GM12878 (cell line): ENCODE measurements at regions not wholly inside any gene's neighbourhood (a gene's known extent, or its start where the extent isn't known, plus 50 kb on each side); places are given as distances from the start of the nearest gene placed in this dataset.

Experiments used
- ETV6 ChIP-seq, 2 experiments: fragments of 450-650 bp in 1 of 2; IDR thresholded peaks in 1 of 2; conservative IDR thresholded peaks in 1 of 2; 2 replicates each; pipeline ENCODE4 v1.6.1; 2014; ENCODE audit warnings: antibody characterized with exemption in 1 of 2, borderline replicate concordance in 1 of 2, low read depth in 1 of 2, mild to moderate bottlenecking in 1 of 2, moderate library complexity in 1 of 2
- HDAC2 ChIP-seq: fragments of 200-600 bp; sonication (generic); IDR thresholded peaks from 2 replicates; pipeline ENCODE4 v1.6.1; 2017
- KDM1A ChIP-seq: fragments of 200-600 bp; sonication (generic); IDR thresholded peaks from 2 replicates; pipeline ENCODE4 v1.6.1; 2016; ENCODE audit warnings: borderline replicate concordance
- MEF2A ChIP-seq: IDR thresholded peaks from 2 replicates; pipeline ENCODE4 v1.6.1; 2011; ENCODE audit warnings: low read depth, mild to moderate bottlenecking, low read length, moderate library complexity; ENCODE audit not compliant: insufficient read depth
- PBX3 ChIP-seq: IDR thresholded peaks from 2 replicates; pipeline ENCODE4 v1.6.1; 2011; ENCODE audit warnings: mild to moderate bottlenecking, low read depth, low read length, moderate library complexity; ENCODE audit not compliant: insufficient replicate concordance
- POLR2A ChIP-seq: IDR thresholded peaks from 2 replicates; pipeline ENCODE4 v1.6.1; 2011; ENCODE audit warnings: low read depth, mild to moderate bottlenecking, low read length
- USF2 ChIP-seq: IDR thresholded peaks from 2 replicates; pipeline ENCODE4 v1.6.1; 2011; ENCODE audit warnings: low read depth, low read length, improper control_type of control experiment, borderline replicate concordance
- ZNF217 ChIP-seq: fragments of 450-650 bp; IDR thresholded peaks from 2 replicates; pipeline ENCODE4 v1.6.1; 2017; ENCODE audit warnings: antibody characterized with exemption, mild to moderate bottlenecking
- TF ChIP-seq, protein P1 (sequence below), 3 experiments: IDR thresholded peaks in 2 of 3; conservative IDR thresholded peaks in 1 of 3; 2 replicates each; pipeline ENCODE4 v1.5.1; 2011; ENCODE audit warnings: low read depth in 3 of 3, low read length in 3 of 3, mild to moderate bottlenecking in 3 of 3, control low read depth in 2 of 3, moderate library complexity in 2 of 3, inconsistent platforms in 1 of 3, mixed read lengths in 1 of 3; ENCODE audit not compliant: control insufficient read depth in 2 of 3, insufficient read depth in 1 of 3; ENCODE audit errors: extremely low read depth in 1 of 3
- TF ChIP-seq, protein P2 (sequence below): fragments of 450-650 bp; IDR thresholded peaks from 2 replicates; pipeline ENCODE4 v1.6.1; 2017; ENCODE audit warnings: mild to moderate bottlenecking

DNA sequence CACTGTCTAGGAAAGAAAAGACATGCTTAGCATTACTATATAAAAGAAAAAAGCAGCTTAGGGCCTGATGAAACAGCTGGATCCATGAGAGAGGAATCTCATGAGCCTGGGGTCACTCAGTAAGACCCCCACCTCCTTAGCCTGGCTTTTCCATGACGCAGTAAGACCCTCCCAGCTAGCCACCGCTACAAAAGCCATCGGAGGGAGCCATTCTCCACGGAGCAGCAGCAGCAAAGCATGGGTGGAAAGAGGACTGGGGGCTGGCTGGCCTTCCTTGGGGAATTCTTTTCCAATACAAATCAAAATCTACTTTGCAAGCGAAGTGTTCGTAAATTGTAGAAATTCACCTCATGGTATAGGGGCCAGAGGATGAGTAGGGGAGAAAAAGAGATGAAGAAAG is 91.8 kb downstream of the SOD2 start:
- TF ChIP-seq, protein P1, sequence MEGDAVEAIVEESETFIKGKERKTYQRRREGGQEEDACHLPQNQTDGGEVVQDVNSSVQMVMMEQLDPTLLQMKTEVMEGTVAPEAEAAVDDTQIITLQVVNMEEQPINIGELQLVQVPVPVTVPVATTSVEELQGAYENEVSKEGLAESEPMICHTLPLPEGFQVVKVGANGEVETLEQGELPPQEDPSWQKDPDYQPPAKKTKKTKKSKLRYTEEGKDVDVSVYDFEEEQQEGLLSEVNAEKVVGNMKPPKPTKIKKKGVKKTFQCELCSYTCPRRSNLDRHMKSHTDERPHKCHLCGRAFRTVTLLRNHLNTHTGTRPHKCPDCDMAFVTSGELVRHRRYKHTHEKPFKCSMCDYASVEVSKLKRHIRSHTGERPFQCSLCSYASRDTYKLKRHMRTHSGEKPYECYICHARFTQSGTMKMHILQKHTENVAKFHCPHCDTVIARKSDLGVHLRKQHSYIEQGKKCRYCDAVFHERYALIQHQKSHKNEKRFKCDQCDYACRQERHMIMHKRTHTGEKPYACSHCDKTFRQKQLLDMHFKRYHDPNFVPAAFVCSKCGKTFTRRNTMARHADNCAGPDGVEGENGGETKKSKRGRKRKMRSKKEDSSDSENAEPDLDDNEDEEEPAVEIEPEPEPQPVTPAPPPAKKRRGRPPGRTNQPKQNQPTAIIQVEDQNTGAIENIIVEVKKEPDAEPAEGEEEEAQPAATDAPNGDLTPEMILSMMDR (IDR thresholded peaks at IDR 0.05 in 2 of 3, conservative IDR thresholded peaks at IDR 0.05 in 1 of 3; ENCODE audit: control insufficient read depth in 2 of 3, extremely low read depth in 1 of 3, insufficient read depth in 1 of 3, low read depth in 3 of 3, low read length in 3 of 3) = no peak
- no peak for TF ChIP-seq KDM1A
- no peak for TF ChIP-seq POLR2A
- no peak for TF ChIP-seq ETV6 (conservative IDR thresholded peaks at IDR 0.05 in 1 of 2, IDR thresholded peaks at IDR 0.05 in 1 of 2; ENCODE audit: borderline replicate concordance in 1 of 2, low read depth in 1 of 2)
- TF ChIP-seq, protein P2, sequence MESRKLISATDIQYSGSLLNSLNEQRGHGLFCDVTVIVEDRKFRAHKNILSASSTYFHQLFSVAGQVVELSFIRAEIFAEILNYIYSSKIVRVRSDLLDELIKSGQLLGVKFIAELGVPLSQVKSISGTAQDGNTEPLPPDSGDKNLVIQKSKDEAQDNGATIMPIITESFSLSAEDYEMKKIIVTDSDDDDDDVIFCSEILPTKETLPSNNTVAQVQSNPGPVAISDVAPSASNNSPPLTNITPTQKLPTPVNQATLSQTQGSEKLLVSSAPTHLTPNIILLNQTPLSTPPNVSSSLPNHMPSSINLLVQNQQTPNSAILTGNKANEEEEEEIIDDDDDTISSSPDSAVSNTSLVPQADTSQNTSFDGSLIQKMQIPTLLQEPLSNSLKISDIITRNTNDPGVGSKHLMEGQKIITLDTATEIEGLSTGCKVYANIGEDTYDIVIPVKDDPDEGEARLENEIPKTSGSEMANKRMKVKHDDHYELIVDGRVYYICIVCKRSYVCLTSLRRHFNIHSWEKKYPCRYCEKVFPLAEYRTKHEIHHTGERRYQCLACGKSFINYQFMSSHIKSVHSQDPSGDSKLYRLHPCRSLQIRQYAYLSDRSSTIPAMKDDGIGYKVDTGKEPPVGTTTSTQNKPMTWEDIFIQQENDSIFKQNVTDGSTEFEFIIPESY = no peak
- no peak for TF ChIP-seq ZNF217
- no peak for TF ChIP-seq HDAC2
- no peak for TF ChIP-seq MEF2A
- TF ChIP-seq PBX3 = no peak
- no peak for TF ChIP-seq USF2
